Left hindlimb (tissue), 1 donor: ENCODE measurements at regions not wholly inside any gene's neighbourhood (a gene's known extent, or its start where the extent isn't known, plus 50 kb on each side); places are given as distances from the start of the nearest gene placed in this dataset.

Experiments used
- DNase-seq: peaks from one replicate; pipeline ENCODE4 v3.0.0-alpha.2; 2018

- no peak for DNase-seq
Observed at GRCh38 chr5:3359642-3360041, 236.0 kb upstream of the IRX1 start.

GRCh38 chr5:3357291-3357690, 238.3 kb upstream of the IRX1 start:
- DNase-seq: no peak

- no peak for DNase-seq
Observed at GRCh38 chr5:3356016-3356415, 239.6 kb upstream of the IRX1 start.

- DNase-seq: no peak
Observed at GRCh38 chr5:3355126-3355525, 240.5 kb upstream of the IRX1 start.

- DNase-seq: no peak
Observed at GRCh38 chr5:3354606-3355005, 241.0 kb upstream of the IRX1 start.

GRCh38 chr5:3353561-3353960, 242.1 kb upstream of the IRX1 start:
- no peak for DNase-seq

GRCh38 chr5:3352711-3353110, 242.9 kb upstream of the IRX1 start:
- DNase-seq: no peak

GRCh38 chr5:3351581-3352442, 243.8 kb upstream of the IRX1 start:
- no peak for DNase-seq

GRCh38 chr5:3350781-3351180, 244.9 kb upstream of the IRX1 start:
- no peak for DNase-seq

GRCh38 chr5:3349704-3350565, 245.7 kb upstream of the IRX1 start:
- DNase-seq: no peak

- no peak for DNase-seq
Observed at GRCh38 chr5:3348576-3349535, 246.8 kb upstream of the IRX1 start.

- no peak for DNase-seq
Observed at GRCh38 chr5:3347741-3348140, 247.9 kb upstream of the IRX1 start.

GRCh38 chr5:3346111-3346820, 249.4 kb upstream of the IRX1 start:
- no peak for DNase-seq

GRCh38 chr5:3345195-3345594, 250.4 kb upstream of the IRX1 start:
- DNase-seq: no peak

GRCh38 chr5:3344671-3345070, 251.0 kb upstream of the IRX1 start:
- no peak for DNase-seq

GRCh38 chr5:3343911-3344310, 251.7 kb upstream of the IRX1 start:
- no peak for DNase-seq

GRCh38 chr5:3343211-3343610, 252.4 kb upstream of the IRX1 start:
- no peak for DNase-seq

GRCh38 chr5:3342271-3343100, 253.1 kb upstream of the IRX1 start:
- DNase-seq: no peak

- no peak for DNase-seq
Observed at GRCh38 chr5:3341446-3342240, 254.0 kb upstream of the IRX1 start.

GRCh38 chr5:3340471-3340870, 255.2 kb upstream of the IRX1 start:
- DNase-seq: no peak

GRCh38 chr5:3339798-3340115, 255.9 kb upstream of the IRX1 start:
- DNase-seq: no peak
